Stimulated activated CD8-positive, alpha-beta memory T cell treated with anti-CD3 and anti-CD28 coated beads, Interleukin-15, amount 100 ng/mL, for 48 hours (primary cell): ENCODE measurements at regions not wholly inside any gene's neighbourhood (a gene's known extent, or its start where the extent isn't known, plus 50 kb on each side); places are given as distances from the start of the nearest gene placed in this dataset.
"Not testable (repeated sequence)": the region's sequence is repeated elsewhere in the genome, so short reads cannot be mapped to it uniquely, and the experiment has no call there.

Experiments
- DNase-seq, 2 donors: peaks; one replicate each; pipeline ENCODE4 v3.0.0-alpha.2; 2020; ENCODE audit warnings: low read depth in 2 of 2

GRCh38 chr1:25022361-25023189 is 92.5 kb upstream of the RUNX3 start:
- peak; percentile 95 to 97 for DNase-seq

- DNase-seq = no peak
Observed at GRCh38 chr1:25021591-25022215, 91.6 kb upstream of the RUNX3 start.

- no peak for DNase-seq
Observed at GRCh38 chr1:25020851-25021590, 90.9 kb upstream of the RUNX3 start.

- no peak for DNase-seq
Observed at GRCh38 chr1:25020173-25020845, 90.2 kb upstream of the RUNX3 start.

- no peak for DNase-seq
Observed at GRCh38 chr1:25019337-25020172, 89.5 kb upstream of the RUNX3 start.

GRCh38 chr1:25018943-25019336 is 88.9 kb upstream of the RUNX3 start:
- DNase-seq = no peak

- no peak for DNase-seq
Observed at GRCh38 chr1:25018110-25018735, 88.1 kb upstream of the RUNX3 start.

- no peak for DNase-seq
Observed at GRCh38 chr1:25017436-25018109, 87.5 kb upstream of the RUNX3 start.

GRCh38 chr1:25012966-25013962 is 83.2 kb upstream of the RUNX3 start:
- DNase-seq = no peak

GRCh38 chr1:25011943-25012638 is 82.0 kb upstream of the RUNX3 start:
- no peak for DNase-seq

- no peak for DNase-seq
Observed at GRCh38 chr1:25011275-25011674, 81.2 kb upstream of the RUNX3 start.

GRCh38 chr1:25009671-25010262 is 79.7 kb upstream of the RUNX3 start:
- DNase-seq = peak in 1 of 2 donors; percentile 46

GRCh38 chr1:25008192-25008485 is 78.1 kb upstream of the RUNX3 start:
- no peak for DNase-seq

- not testable (repeated sequence) for DNase-seq
Observed at GRCh38 chr1:25007390-25008191, 77.5 kb upstream of the RUNX3 start.

- no peak for DNase-seq
Observed at GRCh38 chr1:25006770-25007169, 76.7 kb upstream of the RUNX3 start.

- no peak for DNase-seq
Observed at GRCh38 chr1:25004355-25004754, 74.3 kb upstream of the RUNX3 start.
